GM18867 (cell line): ENCODE measurements at regions not wholly inside any gene's neighbourhood (a gene's known extent, or its start where the extent isn't known, plus 50 kb on each side); places are given as distances from the start of the nearest gene placed in this dataset.

Experiments
- ATAC-seq: cut with Tn5 transposase; IDR thresholded peaks from one replicate; pipeline ENCODE4 v1.9.1; 2021; ENCODE audit warnings: mild to moderate bottlenecking, moderate library complexity; ENCODE audit not compliant: unreplicated experiment

GRCh38 chr7:25952261-25953057 is 199.5 kb upstream of the NFE2L3 start:
- no peak for ATAC-seq

GRCh38 chr7:25953859-25954258 is 198.1 kb upstream of the NFE2L3 start:
- ATAC-seq = no peak

- no peak for ATAC-seq
Observed at GRCh38 chr7:25954395-25954794, 197.6 kb upstream of the NFE2L3 start.

GRCh38 chr7:25959168-25959734 is 192.7 kb upstream of the NFE2L3 start:
- ATAC-seq = no peak

- no peak for ATAC-seq
Observed at GRCh38 chr7:25963733-25964132, 188.3 kb upstream of the NFE2L3 start.

- peak; percentile 30 for ATAC-seq
Observed at GRCh38 chr7:25964483-25964991, 187.5 kb upstream of the NFE2L3 start.

GRCh38 chr7:25965405-25966123 is 186.4 kb upstream of the NFE2L3 start:
- no peak for ATAC-seq

GRCh38 chr7:25966469-25966868 is 185.5 kb upstream of the NFE2L3 start:
- ATAC-seq = no peak

- ATAC-seq = peak; percentile 29
Observed at GRCh38 chr7:25967278-25968204, 184.5 kb upstream of the NFE2L3 start.

GRCh38 chr7:25968205-25968993 is 183.6 kb upstream of the NFE2L3 start:
- ATAC-seq = peak; percentile 74

- no peak for ATAC-seq
Observed at GRCh38 chr7:25970356-25970755, 181.6 kb upstream of the NFE2L3 start.

- ATAC-seq = no peak
Observed at GRCh38 chr7:25970911-25971310, 181.1 kb upstream of the NFE2L3 start.

- no peak for ATAC-seq
Observed at GRCh38 chr7:25976630-25977029, 175.4 kb upstream of the NFE2L3 start.

GRCh38 chr7:25978466-25978865 is 173.5 kb upstream of the NFE2L3 start:
- no peak for ATAC-seq

- no peak for ATAC-seq
Observed at GRCh38 chr7:25979605-25980004, 172.4 kb upstream of the NFE2L3 start.

- ATAC-seq = no peak
Observed at GRCh38 chr7:25982684-25983083, 169.3 kb upstream of the NFE2L3 start.

- ATAC-seq = no peak
Observed at GRCh38 chr7:25985196-25985595, 166.8 kb upstream of the NFE2L3 start.

- no peak for ATAC-seq
Observed at GRCh38 chr7:25988640-25989039, 163.4 kb upstream of the NFE2L3 start.

- no peak for ATAC-seq
Observed at GRCh38 chr7:25989140-25989705, 162.8 kb upstream of the NFE2L3 start.
